Epithelial cell of proximal tubule (primary cell): ENCODE measurements at regions not wholly inside any gene's neighbourhood (a gene's known extent, or its start where the extent isn't known, plus 50 kb on each side); places are given as distances from the start of the nearest gene placed in this dataset.

Source experiments
- DNase-seq: peaks from one replicate; pipeline ENCODE4 v3.0.0-alpha.2; 2011; ENCODE audit warnings: low read depth
- H3K4me3 ChIP-seq: 2 replicates; pipeline ENCODE4 v1.5.1; 2011; ENCODE audit warnings: low read depth, mild to moderate bottlenecking, low read length
- CTCF ChIP-seq: conservative IDR thresholded peaks from 2 replicates; pipeline ENCODE4 v1.5.1; 2012; ENCODE audit warnings: low read depth, mild to moderate bottlenecking, low read length

- no peak for TF ChIP-seq CTCF
- no peak overlapping the region for H3K4me3 ChIP-seq
- DNase-seq, result no peak
These were observed 789.3 kb upstream of the ADAMTS5 start for GRCh38 chr21:27756191-27756590.

GRCh38 chr21:27743971-27744564 lies 777.2 kb upstream of the ADAMTS5 start:
- H3K4me3 ChIP-seq, result no peak overlapping the region
- DNase-seq, result no peak
- TF ChIP-seq CTCF, result no peak

- no peak for DNase-seq
- no peak for TF ChIP-seq CTCF
- H3K4me3 ChIP-seq, result no peak overlapping the region
These were observed 774.8 kb upstream of the ADAMTS5 start for GRCh38 chr21:27741736-27742135.

- no peak overlapping the region for H3K4me3 ChIP-seq
- DNase-seq, result no peak
- TF ChIP-seq CTCF, result no peak
These were observed 773.2 kb upstream of the ADAMTS5 start for GRCh38 chr21:27740084-27740483.

- TF ChIP-seq CTCF, result no peak
- H3K4me3 ChIP-seq, result no peak overlapping the region
- DNase-seq, result no peak
These were observed 772.3 kb upstream of the ADAMTS5 start for GRCh38 chr21:27739187-27739586.

- no peak overlapping the region for H3K4me3 ChIP-seq
- DNase-seq, result no peak
- no peak for TF ChIP-seq CTCF
These were observed 768.8 kb upstream of the ADAMTS5 start for GRCh38 chr21:27735699-27736098.

- no peak for DNase-seq
- no peak for TF ChIP-seq CTCF
- no peak overlapping the region for H3K4me3 ChIP-seq
These were observed 767.3 kb upstream of the ADAMTS5 start for GRCh38 chr21:27734146-27734545.
